Lower lobe of right lung (tissue), 2 donors: ENCODE measurements at regions not wholly inside any gene's neighbourhood (a gene's known extent, or its start where the extent isn't known, plus 50 kb on each side); places are given as distances from the start of the nearest gene placed in this dataset.

Experiments used
- ATAC-seq, 2 donors: fragments of 200-7000 bp; cut with Tn5 transposase; one replicate each; pipeline ENCODE4 v1.9.1; 2020 to 2022; ENCODE audit warnings: mild to moderate bottlenecking in 2 of 2, moderate library complexity in 2 of 2
- DNase-seq: peaks from one replicate; pipeline ENCODE4 v3.0.0-alpha.2; 2020
- H3K27ac ChIP-seq: fragments of 200-600 bp; one replicate; pipeline ENCODE4 v1.8.0; 2022
- H3K27me3 ChIP-seq: fragments of 200-600 bp; one replicate; pipeline ENCODE4 v1.8.0; 2022; ENCODE audit warnings: low read depth
- H3K36me3 ChIP-seq: fragments of 200-600 bp; one replicate; pipeline ENCODE4 v1.8.0; 2022; ENCODE audit warnings: mild to moderate bottlenecking
- H3K4me1 ChIP-seq: fragments of 200-600 bp; one replicate; pipeline ENCODE4 v1.8.0; 2022
- H3K4me3 ChIP-seq: fragments of 200-600 bp; one replicate; pipeline ENCODE4 v1.8.0; 2022; ENCODE audit warnings: mild to moderate bottlenecking
- H3K9me3 ChIP-seq: fragments of 200-600 bp; one replicate; pipeline ENCODE4 v1.8.0; 2022
- intact Hi-C: fragments of 100-400 bp; cut with DNase I; formaldehyde crosslinking; loops from one replicate; pipeline ENCODE4 v1.11.0; 2022
- TF ChIP-seq, protein P1 (sequence below): fragments of 200-600 bp; IDR thresholded peaks from one replicate; pipeline ENCODE4 v1.8.0; 2022; ENCODE audit warnings: antibody characterized with exemption, mild to moderate bottlenecking
- donor health status: DM: no; HTN: yes; CAD: no; lungs with severe emphysema.

DNA sequence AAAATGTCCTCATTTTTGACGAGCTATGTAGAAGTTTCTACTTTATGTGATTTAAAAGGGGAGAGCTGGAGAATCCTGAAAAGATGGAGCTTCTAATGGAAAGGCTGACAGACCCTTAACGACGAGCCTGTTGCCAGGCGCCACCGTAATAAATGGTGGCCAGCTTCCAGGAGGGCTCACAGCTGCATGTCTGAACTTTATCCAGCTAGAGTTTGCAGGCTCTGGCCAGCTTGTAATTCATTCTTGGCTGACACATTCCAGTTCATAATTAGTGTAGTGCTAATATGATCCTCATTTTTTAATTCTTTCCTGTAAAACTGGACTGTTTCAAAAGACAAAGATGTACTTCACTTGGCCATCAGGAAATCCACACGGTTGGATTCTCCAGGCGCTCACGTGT is 246.7 kb downstream of the GAS1 start:
- Histone ChIP-seq H3K27me3 (peaks cover 6% of the 10 kb centered on the region), H3K36me3 (no peaks in the 10 kb centered on the region), H3K27ac (no peak overlapping the region), H3K9me3 (no peaks in the 10 kb centered on the region), H3K4me3 (no peak overlapping the region), H3K4me1 (no peaks in the 10 kb centered on the region)
- TF ChIP-seq, protein P1, sequence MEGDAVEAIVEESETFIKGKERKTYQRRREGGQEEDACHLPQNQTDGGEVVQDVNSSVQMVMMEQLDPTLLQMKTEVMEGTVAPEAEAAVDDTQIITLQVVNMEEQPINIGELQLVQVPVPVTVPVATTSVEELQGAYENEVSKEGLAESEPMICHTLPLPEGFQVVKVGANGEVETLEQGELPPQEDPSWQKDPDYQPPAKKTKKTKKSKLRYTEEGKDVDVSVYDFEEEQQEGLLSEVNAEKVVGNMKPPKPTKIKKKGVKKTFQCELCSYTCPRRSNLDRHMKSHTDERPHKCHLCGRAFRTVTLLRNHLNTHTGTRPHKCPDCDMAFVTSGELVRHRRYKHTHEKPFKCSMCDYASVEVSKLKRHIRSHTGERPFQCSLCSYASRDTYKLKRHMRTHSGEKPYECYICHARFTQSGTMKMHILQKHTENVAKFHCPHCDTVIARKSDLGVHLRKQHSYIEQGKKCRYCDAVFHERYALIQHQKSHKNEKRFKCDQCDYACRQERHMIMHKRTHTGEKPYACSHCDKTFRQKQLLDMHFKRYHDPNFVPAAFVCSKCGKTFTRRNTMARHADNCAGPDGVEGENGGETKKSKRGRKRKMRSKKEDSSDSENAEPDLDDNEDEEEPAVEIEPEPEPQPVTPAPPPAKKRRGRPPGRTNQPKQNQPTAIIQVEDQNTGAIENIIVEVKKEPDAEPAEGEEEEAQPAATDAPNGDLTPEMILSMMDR: no peak
- intact Hi-C loops: no loop called here
- DNase-seq (no peak), ATAC-seq (no peak)

DNA sequence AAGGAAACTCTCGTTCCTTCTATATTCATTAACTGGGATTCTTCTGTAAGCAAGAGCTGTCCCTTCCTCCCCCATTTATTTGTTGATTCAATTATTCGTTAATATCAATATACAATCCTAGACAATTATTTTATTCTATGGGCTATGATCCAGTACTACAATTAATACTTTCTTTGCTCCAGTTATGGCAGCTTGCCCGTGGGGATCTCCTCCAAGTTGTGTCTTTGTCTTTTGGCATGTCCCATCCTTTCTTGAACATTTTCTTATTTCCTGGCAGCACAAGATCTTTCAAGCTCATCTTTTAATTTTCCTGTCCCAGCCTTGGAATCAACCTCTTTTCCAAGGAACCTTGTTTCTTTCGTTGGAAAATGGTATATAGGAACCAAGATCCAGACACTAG is 249.3 kb downstream of the GAS1 start:
- H3K27ac ChIP-seq: no peak overlapping the region
- intact Hi-C loops: no loop called here
- no peak for DNase-seq
- no peaks in the 10 kb centered on the region for H3K27me3 ChIP-seq
- H3K4me3 ChIP-seq: no peak overlapping the region
- ATAC-seq: no peak
- H3K9me3 ChIP-seq: no peaks in the 10 kb centered on the region
- H3K4me1 ChIP-seq: no peaks in the 10 kb centered on the region
- TF ChIP-seq, protein P1: no peak
- H3K36me3 ChIP-seq: no peaks in the 10 kb centered on the region

DNA sequence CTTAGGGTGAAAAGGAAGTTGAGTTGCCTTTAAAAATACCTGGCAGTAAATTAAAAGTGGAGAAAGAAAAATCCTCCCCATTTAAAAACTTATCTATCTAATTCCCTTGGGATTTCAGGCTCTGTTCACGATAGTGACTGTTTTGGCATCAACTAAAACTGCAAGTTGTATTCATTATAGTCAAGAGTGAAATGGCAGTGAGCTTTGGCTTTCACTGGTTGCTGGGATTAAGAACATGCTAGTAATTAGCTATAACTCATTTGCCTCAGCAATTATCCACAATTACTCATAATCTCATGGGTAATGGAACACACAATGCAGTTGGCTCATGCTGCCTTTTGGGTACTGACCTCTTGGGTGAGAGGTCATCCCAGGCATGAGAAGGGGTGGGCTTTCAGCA is 250.1 kb downstream of the GAS1 start:
- H3K4me3 ChIP-seq: no peak overlapping the region
- intact Hi-C loops: no loop called here
- H3K9me3 ChIP-seq: no peaks in the 10 kb centered on the region
- H3K36me3 ChIP-seq: no peaks in the 10 kb centered on the region
- no peaks in the 10 kb centered on the region for H3K27me3 ChIP-seq
- no peak for ATAC-seq
- TF ChIP-seq, protein P1: no peak
- no peaks in the 10 kb centered on the region for H3K4me1 ChIP-seq
- DNase-seq: no peak
- no peak overlapping the region for H3K27ac ChIP-seq

DNA sequence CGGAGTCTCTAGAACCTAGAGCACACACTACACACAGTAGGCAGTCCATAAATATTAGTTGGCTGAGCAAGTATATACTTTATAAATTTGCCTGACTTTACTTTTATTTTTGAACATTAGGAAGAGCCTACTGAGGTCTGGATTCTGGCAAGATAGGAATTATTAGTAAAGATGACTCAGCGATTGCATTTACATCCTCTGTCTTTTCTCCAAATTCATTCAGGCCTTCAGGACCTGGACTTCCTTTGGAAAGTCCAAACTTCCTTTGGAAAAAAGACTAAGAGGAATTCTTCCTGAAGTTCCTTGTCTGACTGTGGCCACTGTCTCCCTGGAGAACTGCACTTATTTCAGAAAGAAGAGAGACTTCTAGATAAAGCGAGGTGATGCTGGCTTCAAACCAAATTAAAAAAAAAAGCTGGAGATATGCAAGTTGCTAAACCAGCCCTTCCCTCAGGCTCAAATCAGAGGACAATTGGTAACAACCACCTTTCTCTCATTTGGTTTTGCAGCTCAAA is 251.3 kb downstream of the GAS1 start:
- H3K4me1 ChIP-seq: no peaks in the 10 kb centered on the region
- intact Hi-C loops: no loop called here
- no peak overlapping the region for H3K4me3 ChIP-seq
- no peaks in the 10 kb centered on the region for H3K36me3 ChIP-seq
- no peaks in the 10 kb centered on the region for H3K9me3 ChIP-seq
- H3K27ac ChIP-seq: no peak overlapping the region
- DNase-seq: no peak
- no peaks in the 10 kb centered on the region for H3K27me3 ChIP-seq
- TF ChIP-seq, protein P1: no peak
- ATAC-seq: no peak

DNA sequence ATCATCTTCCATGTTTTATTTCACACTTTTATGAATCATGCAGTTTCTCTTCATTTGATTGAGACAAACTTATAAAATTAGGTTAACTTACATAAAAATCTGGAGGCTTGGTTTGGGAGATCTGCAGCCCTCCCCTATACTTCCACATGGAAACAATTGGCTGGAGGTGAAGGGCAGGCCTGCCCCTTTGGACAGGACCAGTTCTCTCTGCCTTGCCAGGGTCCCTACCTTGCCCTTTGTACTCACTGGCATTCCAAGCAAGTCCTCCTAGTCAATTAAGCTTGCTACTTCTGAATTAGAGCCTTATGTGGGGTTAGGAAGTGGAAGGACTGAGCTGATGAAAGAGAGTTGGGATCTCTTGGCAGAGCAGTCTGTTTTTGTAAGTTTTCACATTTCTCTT is 257.3 kb downstream of the GAS1 start:
- no peaks in the 10 kb centered on the region for H3K36me3 ChIP-seq
- intact Hi-C loops: no loop called here
- no peak for DNase-seq
- no peak for ATAC-seq
- no peak overlapping the region for H3K27ac ChIP-seq
- no peak overlapping the region for H3K4me3 ChIP-seq
- H3K9me3 ChIP-seq: no peaks in the 10 kb centered on the region
- no peaks in the 10 kb centered on the region for H3K27me3 ChIP-seq
- no peaks in the 10 kb centered on the region for H3K4me1 ChIP-seq
- TF ChIP-seq, protein P1: no peak

DNA sequence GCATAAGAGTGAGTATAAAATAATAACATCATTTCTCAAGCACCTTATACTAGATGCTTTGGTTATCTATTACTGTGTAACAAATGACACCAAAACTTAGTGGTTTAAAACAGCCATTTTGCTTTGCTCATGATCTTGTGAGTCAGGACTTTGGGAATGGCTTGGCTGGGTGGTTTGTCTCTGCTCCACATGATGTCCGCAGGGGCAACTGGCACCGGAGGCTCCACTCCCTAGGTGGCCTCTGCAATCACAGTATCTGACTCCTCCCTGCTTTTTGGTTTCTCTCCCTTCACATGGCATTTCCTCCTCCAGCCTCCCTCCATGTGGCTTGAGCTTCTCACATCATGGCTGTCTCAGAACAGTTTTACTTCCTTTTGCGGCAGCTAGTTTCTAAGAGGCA is 259.5 kb downstream of the GAS1 start:
- H3K27ac ChIP-seq: no peak overlapping the region
- intact Hi-C loops: no loop called here
- no peak overlapping the region for H3K4me3 ChIP-seq
- DNase-seq (no peak), ATAC-seq (no peak)
- no peaks in the 10 kb centered on the region for H3K36me3 ChIP-seq
- TF ChIP-seq, protein P1: no peak
- H3K27me3 ChIP-seq: no peaks in the 10 kb centered on the region
- H3K4me1 ChIP-seq: no peaks in the 10 kb centered on the region
- no peaks in the 10 kb centered on the region for H3K9me3 ChIP-seq
